H7 (cell line): ENCODE measurements at regions not wholly inside any gene's neighbourhood (a gene's known extent, or its start where the extent isn't known, plus 50 kb on each side); places are given as distances from the start of the nearest gene placed in this dataset.

Experiments used
- DNase-seq: peaks from one replicate; pipeline ENCODE4 v3.0.0; 2012
- H3K27me3 ChIP-seq: 2 replicates; pipeline ENCODE4 v1.6.0; 2011; ENCODE audit warnings: mild to moderate bottlenecking, low read length; ENCODE audit not compliant: control insufficient read depth, insufficient read depth
- H3K36me3 ChIP-seq: replicated peaks from 2 replicates; pipeline ENCODE4 v1.5.1; 2011; ENCODE audit warnings: low read length; ENCODE audit not compliant: control insufficient read depth, insufficient read depth
- H3K4me3 ChIP-seq: 2 replicates; pipeline ENCODE4 v1.5.1; 2011; ENCODE audit warnings: low read depth, mild to moderate bottlenecking, control low read depth, low read length, moderate library complexity; ENCODE audit not compliant: insufficient read depth

DNA sequence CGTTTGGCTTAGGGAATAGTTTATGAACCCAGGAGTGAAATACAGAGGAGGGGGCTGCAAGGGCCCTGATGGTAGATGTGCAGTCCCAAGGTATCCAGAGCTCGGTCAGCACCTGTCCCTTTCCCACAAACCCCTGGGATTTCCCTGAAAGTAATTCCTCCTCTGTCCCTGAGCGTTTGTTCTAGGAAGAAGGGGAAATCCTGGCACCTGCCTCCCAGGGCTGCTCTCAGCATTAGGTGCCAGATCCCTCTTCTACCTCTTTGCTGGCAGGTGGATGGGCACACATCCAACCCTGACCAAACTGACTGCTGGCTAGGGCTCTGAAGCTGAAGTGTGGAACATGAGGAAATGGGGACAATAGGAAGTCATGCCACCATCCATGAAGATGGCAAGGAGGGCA is 824.0 kb downstream of the SLC4A3 start:
- no peak overlapping the region for H3K4me3 ChIP-seq
- DNase-seq = no peak
- no peaks in the 10 kb centered on the region for H3K36me3 ChIP-seq
- no peaks in the 10 kb centered on the region for H3K27me3 ChIP-seq

DNA sequence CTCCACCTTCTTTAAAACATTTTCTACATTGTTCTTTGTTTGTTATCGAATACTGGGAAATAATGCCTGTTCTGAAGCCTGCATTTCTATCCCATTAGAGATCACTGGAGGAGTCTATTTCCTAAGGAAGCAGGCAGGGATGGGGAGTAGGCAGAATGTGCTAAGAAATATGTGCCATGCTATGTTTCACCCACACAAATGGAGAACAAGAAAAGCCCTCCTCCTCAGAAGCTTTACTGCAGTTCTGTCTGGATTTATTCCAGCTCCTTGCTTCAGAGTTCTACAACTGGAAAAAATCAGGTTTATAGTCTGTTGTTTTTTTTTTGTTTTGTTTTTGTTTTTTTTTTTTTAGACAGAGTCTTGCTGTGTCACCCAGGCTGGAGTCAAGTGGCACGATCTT is 825.1 kb downstream of the SLC4A3 start:
- Histone ChIP-seq H3K4me3 (no peak overlapping the region), H3K36me3 (no peaks in the 10 kb centered on the region), H3K27me3 (no peaks in the 10 kb centered on the region)
- DNase-seq = no peak

DNA sequence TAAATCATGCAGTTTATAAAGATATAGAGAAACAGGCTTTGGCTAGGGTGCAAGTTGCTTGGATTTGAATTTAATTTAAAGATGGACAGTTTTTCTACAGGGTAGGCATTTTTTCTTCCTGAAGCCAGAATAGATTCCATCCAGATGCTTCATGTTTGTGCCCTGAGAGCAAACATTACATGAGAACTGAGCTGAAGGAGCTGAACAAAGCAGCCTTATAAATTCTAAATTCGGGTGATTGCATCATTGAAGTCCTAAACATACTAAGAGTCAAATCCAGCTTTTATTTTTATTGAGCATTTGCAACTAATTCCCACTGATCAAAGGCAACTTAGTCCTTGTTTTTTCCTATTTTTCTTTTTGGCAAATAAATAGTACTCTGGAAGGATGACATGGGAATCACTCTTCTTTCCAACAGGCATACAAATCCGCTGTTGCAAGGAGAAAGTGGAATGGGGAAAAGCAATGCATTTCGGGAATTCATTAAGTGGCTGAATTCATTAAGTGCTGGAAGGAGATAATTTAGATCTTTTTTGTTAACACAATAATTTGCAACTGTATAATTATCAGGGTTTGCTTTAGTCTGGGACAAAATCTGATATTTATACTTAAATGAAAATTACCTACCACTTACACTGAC is 828.0 kb downstream of the SLC4A3 start:
- Histone ChIP-seq H3K36me3 (no peaks in the 10 kb centered on the region), H3K27me3 (no peaks in the 10 kb centered on the region), H3K4me3 (no peak overlapping the region)
- DNase-seq = no peak

DNA sequence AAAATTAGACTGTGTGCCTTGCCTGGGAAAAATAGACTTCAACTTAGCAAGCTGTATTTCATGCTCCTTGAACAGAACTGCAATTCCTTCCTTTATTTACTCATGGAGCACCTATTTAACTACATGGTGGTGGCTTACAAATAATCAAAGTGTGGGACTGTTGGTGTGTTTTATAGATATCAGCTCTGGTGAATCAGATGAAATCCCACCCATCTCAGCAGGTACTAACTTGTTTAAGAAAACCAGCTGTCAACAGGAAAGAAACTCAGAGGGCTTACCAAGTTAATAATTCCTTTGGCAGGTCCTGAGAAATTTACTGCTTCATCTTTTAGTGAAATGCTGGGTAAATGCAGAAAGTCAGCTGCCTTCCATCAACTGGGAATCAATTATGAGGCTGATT is 830.6 kb downstream of the SLC4A3 start:
- Histone ChIP-seq H3K4me3 (no peak overlapping the region), H3K36me3 (no peaks in the 10 kb centered on the region), H3K27me3 (no peaks in the 10 kb centered on the region)
- DNase-seq = no peak

- peak; percentile 29 for DNase-seq
- no peaks in the 10 kb centered on the region for H3K27me3 ChIP-seq
- H3K4me3 ChIP-seq = no peak overlapping the region
- no peaks in the 10 kb centered on the region for H3K36me3 ChIP-seq
Measured at GRCh38 chr2:220460257-220460985, 833.0 kb downstream of the SLC4A3 start.

- Histone ChIP-seq H3K36me3 (no peaks in the 10 kb centered on the region), H3K27me3 (no peaks in the 10 kb centered on the region), H3K4me3 (no peak overlapping the region)
- DNase-seq = no peak
Measured at GRCh38 chr2:220463876-220464275, 836.4 kb downstream of the SLC4A3 start.

DNA sequence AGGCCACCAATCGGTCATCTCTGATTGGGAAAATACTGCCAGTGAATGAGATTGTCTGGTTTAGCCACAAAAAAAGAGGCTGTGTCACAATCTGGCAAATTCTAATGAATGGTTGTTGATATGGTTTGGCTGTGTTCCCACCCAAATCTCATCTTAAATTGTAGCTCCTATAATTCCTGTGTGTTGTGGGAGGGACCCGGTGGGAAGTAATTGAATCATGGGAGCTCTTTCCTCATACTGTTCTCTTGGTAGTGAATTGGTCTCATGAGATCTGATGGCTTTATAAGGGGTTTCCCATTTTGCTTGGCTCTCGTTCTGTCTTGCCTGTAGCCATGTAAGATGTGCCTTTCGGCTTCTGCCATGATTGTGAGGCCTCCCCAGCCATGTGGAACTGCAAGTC is 838.3 kb downstream of the SLC4A3 start:
- DNase-seq = no peak
- H3K4me3 ChIP-seq = no peak overlapping the region
- H3K36me3 ChIP-seq = no peaks in the 10 kb centered on the region
- H3K27me3 ChIP-seq = no peaks in the 10 kb centered on the region

GRCh38 chr2:220466251-220466691 is 838.8 kb downstream of the SLC4A3 start:
- no peak overlapping the region for H3K4me3 ChIP-seq
- H3K27me3 ChIP-seq = no peaks in the 10 kb centered on the region
- DNase-seq = no peak
- H3K36me3 ChIP-seq = no peaks in the 10 kb centered on the region

DNA sequence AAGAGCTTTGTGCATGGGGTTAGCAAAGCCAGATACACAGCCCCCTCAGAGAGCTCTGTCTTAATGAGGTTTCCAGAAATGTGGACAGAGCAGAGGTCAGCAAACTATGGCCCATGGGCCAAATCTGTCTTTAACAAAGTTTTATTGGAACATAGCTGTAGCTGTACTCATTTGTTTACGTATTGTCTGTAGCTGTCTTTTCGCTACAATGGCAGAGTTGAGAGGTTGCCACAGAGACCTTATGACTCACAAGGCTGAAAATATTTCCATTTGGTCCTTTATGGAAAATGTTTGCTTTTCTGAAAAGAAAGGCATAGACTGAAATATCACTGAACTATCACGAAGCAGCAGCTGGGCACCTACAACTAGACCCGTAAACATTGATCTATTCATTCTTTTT is 841.8 kb downstream of the SLC4A3 start:
- H3K36me3 ChIP-seq = no peaks in the 10 kb centered on the region
- no peak for DNase-seq
- no peaks in the 10 kb centered on the region for H3K27me3 ChIP-seq
- H3K4me3 ChIP-seq = no peak overlapping the region

DNA sequence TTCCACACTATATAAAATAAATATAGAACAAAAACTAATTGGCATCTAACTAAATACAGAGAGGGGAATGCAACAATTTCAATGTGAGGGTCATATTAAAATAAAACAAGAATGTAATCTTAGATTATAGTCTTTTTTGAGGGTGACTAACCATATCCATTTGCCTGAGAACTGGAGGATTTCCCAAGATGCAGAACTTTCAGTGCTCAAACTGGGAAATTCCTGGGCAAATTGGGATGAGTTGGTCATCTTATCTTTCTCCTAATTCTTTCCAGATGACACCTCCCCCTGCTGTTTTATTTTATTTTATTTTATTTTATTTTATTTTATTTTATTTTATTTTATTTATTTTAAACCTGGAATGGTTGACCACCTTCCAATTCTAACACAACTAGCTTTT is 846.2 kb downstream of the SLC4A3 start:
- DNase-seq = no peak
- H3K36me3 ChIP-seq = no peaks in the 10 kb centered on the region
- H3K4me3 ChIP-seq = no peak overlapping the region
- H3K27me3 ChIP-seq = no peaks in the 10 kb centered on the region

GRCh38 chr2:220476877-220477276 is 849.4 kb downstream of the SLC4A3 start:
- Histone ChIP-seq H3K27me3 (no peaks in the 10 kb centered on the region), H3K4me3 (no peak overlapping the region), H3K36me3 (no peaks in the 10 kb centered on the region)
- no peak for DNase-seq

DNA sequence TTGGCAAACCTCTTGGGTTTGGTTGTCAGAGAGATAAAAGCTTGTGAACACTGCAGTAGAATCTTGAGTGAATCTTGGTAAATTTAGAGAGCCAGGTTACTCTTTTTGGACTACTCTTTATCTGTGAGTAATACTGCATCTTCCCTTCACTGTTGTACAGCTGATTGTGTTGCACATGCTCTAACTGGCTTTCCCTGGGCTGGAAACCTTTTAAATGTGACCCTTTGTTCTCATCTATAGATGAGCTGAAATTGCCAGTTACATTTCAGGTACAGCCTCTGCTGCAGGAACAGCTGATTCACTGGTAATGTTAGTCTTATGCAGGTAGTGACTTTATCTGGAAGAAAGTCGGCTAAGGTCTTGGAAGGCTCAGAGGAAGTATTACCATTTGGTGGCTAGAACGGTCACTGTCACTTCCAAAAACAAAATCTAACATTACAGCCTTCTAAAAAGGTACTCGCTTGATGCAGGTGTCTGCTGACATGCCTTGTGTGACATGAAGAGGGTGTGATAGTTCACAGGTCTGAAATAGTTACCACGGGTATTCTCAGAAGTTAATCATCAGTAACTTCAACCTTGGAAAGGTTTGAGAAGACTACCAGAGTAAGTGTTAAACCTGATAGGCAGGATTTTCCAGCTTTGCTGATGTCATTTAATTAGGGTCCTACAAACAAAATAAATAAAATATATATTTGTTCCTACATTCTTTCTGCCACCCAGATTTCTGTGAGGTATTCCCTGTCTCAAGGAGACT is 851.1 kb downstream of the SLC4A3 start:
- no peaks in the 10 kb centered on the region for H3K27me3 ChIP-seq
- no peak overlapping the region for H3K4me3 ChIP-seq
- DNase-seq = no peak
- no peaks in the 10 kb centered on the region for H3K36me3 ChIP-seq

- Histone ChIP-seq H3K4me3 (no peak overlapping the region), H3K27me3 (no peaks in the 10 kb centered on the region), H3K36me3 (no peaks in the 10 kb centered on the region)
- DNase-seq = no peak
Measured at GRCh38 chr2:220482716-220483115, 855.3 kb downstream of the SLC4A3 start.

GRCh38 chr2:220489121-220489520 is 861.7 kb downstream of the SLC4A3 start:
- Histone ChIP-seq H3K27me3 (no peaks in the 10 kb centered on the region), H3K4me3 (no peak overlapping the region), H3K36me3 (no peaks in the 10 kb centered on the region)
- no peak for DNase-seq

DNA sequence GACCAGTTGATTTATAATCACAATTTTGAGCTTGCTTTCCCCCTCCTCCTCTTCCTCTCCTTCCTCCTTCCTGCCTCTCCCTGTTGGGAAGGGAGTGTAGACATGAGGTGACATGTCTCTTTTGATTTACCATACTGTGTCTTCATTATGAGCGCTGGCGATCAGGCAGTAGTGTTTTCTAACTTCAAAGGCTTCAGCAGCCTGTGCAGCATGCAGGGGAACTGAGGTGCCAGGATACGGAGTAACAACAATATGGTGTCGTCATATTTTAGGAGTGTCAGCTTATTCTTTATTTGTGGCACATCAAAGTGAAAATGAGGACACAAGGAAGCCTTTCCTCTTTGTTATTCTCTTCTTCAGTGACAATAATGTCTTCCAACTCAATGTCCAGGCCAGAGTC is 864.2 kb downstream of the SLC4A3 start:
- no peak for DNase-seq
- H3K27me3 ChIP-seq = no peaks in the 10 kb centered on the region
- no peak overlapping the region for H3K4me3 ChIP-seq
- H3K36me3 ChIP-seq = no peaks in the 10 kb centered on the region
